Neural cell (in vitro differentiated cells): ENCODE measurements at regions not wholly inside any gene's neighbourhood (a gene's known extent, or its start where the extent isn't known, plus 50 kb on each side); places are given as distances from the start of the nearest gene placed in this dataset.

ENCODE experiments used
- CTCF ChIP-seq: fragments of 450-650 bp; IDR thresholded peaks from 2 replicates; pipeline ENCODE4 v1.5.1; 2014; ENCODE audit warnings: antibody characterized with exemption, mild to moderate bottlenecking, moderate library complexity; ENCODE audit not compliant: poor library complexity, severe bottlenecking
- EZH2 ChIP-seq: fragments of 200-600, 300-800 bp; shearing (Covaris generic), sonication (generic); IDR thresholded peaks from 2 replicates; pipeline ENCODE4 v1.6.1; 2014; ENCODE audit warnings: antibody characterized with exemption, low read length, borderline replicate concordance, mild to moderate bottlenecking; ENCODE audit not compliant: insufficient read depth, poor library complexity, severe bottlenecking

DNA sequence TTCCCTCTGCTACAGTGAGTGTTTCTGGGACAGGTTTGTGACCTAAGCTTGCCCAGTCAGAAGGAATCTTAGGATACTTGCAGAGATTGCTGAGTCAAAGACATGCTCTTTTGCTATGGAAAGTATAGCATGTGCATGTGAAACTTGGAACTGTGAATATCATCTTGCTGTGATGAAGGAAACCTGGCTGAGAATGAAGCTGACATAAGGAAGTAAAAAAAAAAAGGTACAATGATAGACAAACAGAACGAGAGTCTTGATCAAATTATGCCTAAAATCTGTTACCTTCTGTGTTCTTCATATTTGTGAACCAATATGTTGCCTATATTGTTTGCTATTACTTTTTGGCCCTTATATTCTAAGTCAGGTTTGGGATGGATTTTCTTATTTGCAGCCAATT, 525.7 kb downstream of the NPIPA7 start:
- TF ChIP-seq CTCF (no peak), EZH2 (no peak)
